ENCODE measurements at regions not wholly inside any gene's neighbourhood (a gene's known extent, or its start where the extent isn't known, plus 50 kb on each side); places are given as distances from the start of the nearest gene placed in this dataset.

DNA sequence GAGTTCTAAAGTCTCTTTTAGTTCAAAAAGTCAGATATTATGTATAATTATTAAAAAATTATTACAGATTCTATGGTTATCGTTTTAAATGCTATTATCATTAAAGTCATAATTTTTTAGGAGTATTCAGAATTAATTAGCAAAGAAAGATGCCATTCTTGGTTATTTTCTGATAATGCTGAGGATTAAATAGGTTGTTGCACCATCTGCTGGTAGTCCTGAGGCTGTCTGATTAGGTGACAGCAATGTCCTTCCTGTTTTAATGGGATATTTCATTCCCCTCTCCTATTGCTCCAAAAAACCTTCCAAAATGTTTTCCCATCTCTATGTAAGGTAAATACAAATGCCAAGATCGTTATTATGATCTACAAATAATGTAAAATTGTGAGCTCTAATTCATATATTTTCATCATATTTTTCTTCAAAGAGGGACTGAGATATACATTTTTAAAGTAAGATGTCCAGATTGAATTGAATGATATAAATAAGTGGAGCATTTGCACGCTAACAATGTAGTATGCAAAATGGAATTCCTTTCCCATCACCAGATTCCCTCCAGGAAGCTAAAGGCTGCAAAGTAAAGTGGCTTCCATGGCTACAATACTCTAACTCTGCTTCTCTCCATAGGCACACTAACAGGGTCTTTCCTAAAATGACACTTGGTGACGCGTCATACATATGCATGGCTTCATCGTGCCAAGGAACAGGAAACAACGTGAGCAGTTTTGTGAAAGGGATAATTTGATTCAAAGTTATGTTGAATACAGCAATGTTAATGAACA lies 58.8 kb upstream of the AKR1E2 start:
- DNase-seq, result no peak
- Histone ChIP-seq H3K27ac (replicated peaks) (peak overlapping the region; percentile 78), H3K4me1 (peaks cover 58% of the 10 kb centered on the region), H3K9me3 (replicated peaks) (no peaks in the 10 kb centered on the region), H3K27me3 (ENCODE audit: low read depth) (no peaks in the 10 kb centered on the region), H3K4me3 (no peak overlapping the region), H3K36me3 (no peaks in the 10 kb centered on the region)
- TF ChIP-seq, protein P1, sequence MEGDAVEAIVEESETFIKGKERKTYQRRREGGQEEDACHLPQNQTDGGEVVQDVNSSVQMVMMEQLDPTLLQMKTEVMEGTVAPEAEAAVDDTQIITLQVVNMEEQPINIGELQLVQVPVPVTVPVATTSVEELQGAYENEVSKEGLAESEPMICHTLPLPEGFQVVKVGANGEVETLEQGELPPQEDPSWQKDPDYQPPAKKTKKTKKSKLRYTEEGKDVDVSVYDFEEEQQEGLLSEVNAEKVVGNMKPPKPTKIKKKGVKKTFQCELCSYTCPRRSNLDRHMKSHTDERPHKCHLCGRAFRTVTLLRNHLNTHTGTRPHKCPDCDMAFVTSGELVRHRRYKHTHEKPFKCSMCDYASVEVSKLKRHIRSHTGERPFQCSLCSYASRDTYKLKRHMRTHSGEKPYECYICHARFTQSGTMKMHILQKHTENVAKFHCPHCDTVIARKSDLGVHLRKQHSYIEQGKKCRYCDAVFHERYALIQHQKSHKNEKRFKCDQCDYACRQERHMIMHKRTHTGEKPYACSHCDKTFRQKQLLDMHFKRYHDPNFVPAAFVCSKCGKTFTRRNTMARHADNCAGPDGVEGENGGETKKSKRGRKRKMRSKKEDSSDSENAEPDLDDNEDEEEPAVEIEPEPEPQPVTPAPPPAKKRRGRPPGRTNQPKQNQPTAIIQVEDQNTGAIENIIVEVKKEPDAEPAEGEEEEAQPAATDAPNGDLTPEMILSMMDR (IDR thresholded peaks at IDR 0.05; ENCODE audit: borderline replicate concordance), result peak; percentile 89
- intact Hi-C loops (cut with micrococcal nuclease), result loop anchor here (5.0 to 10.0 kb wide), 2 partner anchors 102 to 255 kb away; no protein-coding TSS in a partner anchor

- peak overlapping the region; percentile 78 for H3K27ac ChIP-seq (replicated peaks)
- no peak for DNase-seq
- H3K9me3 ChIP-seq (replicated peaks), result no peaks in the 10 kb centered on the region
- no peak overlapping the region for H3K4me3 ChIP-seq
- H3K27me3 ChIP-seq (ENCODE audit: low read depth), result no peaks in the 10 kb centered on the region
- intact Hi-C loops (cut with micrococcal nuclease), result loop anchor here (5.0 to 10.0 kb wide), 2 partner anchors 102 to 254 kb away; no protein-coding TSS in a partner anchor
- H3K4me1 ChIP-seq, result peaks cover 51% of the 10 kb centered on the region
- no peaks in the 10 kb centered on the region for H3K36me3 ChIP-seq
- TF ChIP-seq, protein P1 (IDR thresholded peaks at IDR 0.05; ENCODE audit: borderline replicate concordance), result no peak
Observed at GRCh38 chr10:4766454-4766853, 59.6 kb upstream of the AKR1E2 start.

- H3K36me3 ChIP-seq, result no peaks in the 10 kb centered on the region
- H3K27me3 ChIP-seq (ENCODE audit: low read depth), result no peaks in the 10 kb centered on the region
- TF ChIP-seq, protein P1 (IDR thresholded peaks at IDR 0.05; ENCODE audit: borderline replicate concordance), result no peak
- peaks cover 46% of the 10 kb centered on the region for H3K4me1 ChIP-seq
- DNase-seq, result no peak
- H3K9me3 ChIP-seq (replicated peaks), result no peaks in the 10 kb centered on the region
- intact Hi-C loops (cut with micrococcal nuclease), result loop anchor here (5.0 to 10.0 kb wide), 2 partner anchors 101 to 253 kb away; no protein-coding TSS in a partner anchor
- no peak overlapping the region for H3K4me3 ChIP-seq
- peak overlapping the region; percentile 10 for H3K27ac ChIP-seq (replicated peaks)
Observed at GRCh38 chr10:4765428-4765827, 60.6 kb upstream of the AKR1E2 start.

DNA sequence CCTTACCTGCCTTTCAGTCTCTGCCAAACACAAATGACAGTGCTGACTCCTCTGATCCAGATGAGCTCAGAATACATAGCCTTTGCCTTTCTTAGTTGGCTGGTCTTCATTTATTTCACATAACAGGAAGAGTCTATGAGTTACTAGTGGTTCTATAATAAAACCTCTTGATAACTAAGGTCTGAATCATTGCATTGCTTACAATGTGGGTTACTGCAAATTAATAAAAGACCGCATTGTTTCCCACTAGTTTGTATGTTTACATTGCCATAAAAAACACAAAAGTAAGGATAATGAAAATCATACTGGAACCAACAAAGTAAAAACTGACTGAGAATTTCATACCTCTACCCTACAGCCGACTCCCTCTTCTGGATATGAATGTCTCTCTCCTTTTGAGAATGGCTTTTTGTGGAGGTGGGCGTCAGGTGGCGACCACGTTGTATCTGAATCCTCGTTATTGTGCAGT lies 62.0 kb upstream of the AKR1E2 start:
- Histone ChIP-seq H3K9me3 (replicated peaks) (no peaks in the 10 kb centered on the region), H3K27ac (replicated peaks) (no peak overlapping the region), H3K36me3 (no peaks in the 10 kb centered on the region), H3K4me3 (no peak overlapping the region), H3K27me3 (ENCODE audit: low read depth) (no peaks in the 10 kb centered on the region), H3K4me1 (peaks cover 44% of the 10 kb centered on the region)
- no peak for DNase-seq
- TF ChIP-seq, protein P1 (IDR thresholded peaks at IDR 0.05; ENCODE audit: borderline replicate concordance), result no peak
- intact Hi-C loops (cut with micrococcal nuclease), result loop anchor here (10.0 kb wide), 1 partner anchor 99 kb away; no protein-coding TSS in a partner anchor

GRCh38 chr10:4763513-4763912 lies 62.5 kb upstream of the AKR1E2 start:
- Histone ChIP-seq H3K4me3 (no peak overlapping the region), H3K36me3 (no peaks in the 10 kb centered on the region), H3K9me3 (replicated peaks) (no peaks in the 10 kb centered on the region), H3K4me1 (peaks cover 39% of the 10 kb centered on the region), H3K27me3 (ENCODE audit: low read depth) (no peaks in the 10 kb centered on the region), H3K27ac (replicated peaks) (no peak overlapping the region)
- DNase-seq, result no peak
- TF ChIP-seq, protein P1 (IDR thresholded peaks at IDR 0.05; ENCODE audit: borderline replicate concordance), result no peak
- intact Hi-C loops (cut with micrococcal nuclease), result loop anchor here (10.0 kb wide), 1 partner anchor 99 kb away; no protein-coding TSS in a partner anchor

Data from left ventricle myocardium inferior (tissue), 1 donor.